Activated CD8-positive, alpha-beta memory T cell treated with anti-CD3 and anti-CD28 coated beads for 24 hours (primary cell): ENCODE measurements at regions not wholly inside any gene's neighbourhood (a gene's known extent, or its start where the extent isn't known, plus 50 kb on each side); places are given as distances from the start of the nearest gene placed in this dataset.

Experiments used
- DNase-seq: peaks from one replicate; pipeline ENCODE4 v3.0.0-alpha.2; 2020

DNA sequence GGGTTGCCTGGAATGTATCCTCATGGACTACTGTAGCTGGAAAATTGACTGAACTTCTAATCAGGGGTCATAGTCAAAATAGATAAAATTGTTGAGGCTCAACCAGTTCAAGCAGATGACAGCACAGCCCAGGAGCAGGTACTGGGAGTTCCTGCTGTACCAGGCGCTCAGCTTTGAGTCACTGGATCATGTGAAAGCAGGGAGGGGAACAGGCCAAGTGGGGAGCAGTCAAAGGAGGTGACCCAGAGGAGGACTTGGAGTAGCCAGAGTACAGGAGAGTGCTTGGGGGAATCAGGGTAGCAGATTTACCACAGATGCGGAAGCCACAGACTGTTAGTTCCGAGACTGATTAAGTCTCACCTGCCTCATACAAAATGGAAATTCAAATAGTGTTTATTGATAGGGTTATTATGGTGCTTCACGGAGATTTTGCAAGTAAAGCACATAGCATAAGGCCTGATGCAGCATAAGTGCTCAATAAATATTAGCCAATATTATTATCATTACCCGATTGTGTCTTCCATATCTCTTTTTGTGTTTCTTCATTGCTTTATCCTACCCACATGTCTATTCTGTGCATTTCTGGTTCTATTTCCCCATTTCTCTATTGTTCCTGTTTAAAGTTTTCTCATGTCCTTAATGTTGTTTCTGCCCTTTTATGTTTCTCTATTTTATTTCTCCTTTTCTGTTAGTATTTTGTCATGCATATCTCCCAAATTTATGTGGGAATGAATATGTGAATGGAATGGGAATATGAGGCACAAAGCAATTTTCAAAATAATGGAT lies 369.2 kb upstream of the MCTP2 start:
- DNase-seq = no peak

DNA sequence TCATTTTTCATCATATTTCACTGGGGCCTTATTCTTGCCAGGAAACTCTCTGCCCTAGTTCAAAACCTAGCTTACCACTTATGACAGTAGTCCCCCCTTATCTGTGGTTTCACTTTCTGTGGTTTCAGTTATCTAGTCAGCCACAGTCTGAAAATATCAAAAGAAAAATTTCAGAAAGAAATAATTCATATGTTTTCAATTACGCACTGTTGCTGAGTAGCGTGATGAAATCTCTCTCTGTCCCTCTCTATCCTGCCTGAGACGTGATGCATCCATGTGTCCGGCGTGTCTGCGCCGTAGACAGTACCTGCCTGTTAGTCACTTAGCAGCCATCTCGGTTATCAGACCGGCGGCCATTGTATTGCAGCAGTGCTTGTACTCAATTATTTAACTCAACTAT lies 369.9 kb upstream of the MCTP2 start:
- DNase-seq = no peak

DNA sequence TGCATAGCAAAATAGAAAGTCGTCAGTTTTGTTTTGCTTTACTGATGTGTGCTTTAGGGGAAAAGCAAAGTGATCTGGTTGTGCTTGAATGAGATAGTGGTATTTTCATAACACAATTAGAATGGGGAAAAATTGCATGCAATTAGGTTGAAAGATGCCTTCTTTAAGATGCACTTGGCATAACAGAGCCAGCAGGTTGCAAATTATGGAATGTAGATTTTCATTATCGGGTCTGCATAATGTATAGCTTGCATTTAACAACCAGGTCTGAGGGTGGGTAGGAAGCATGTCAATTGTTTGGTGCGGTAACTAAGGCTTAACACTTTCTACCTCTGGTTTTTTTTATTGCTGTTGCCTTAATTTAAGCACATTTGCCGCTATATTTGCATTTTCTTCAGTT lies 370.7 kb upstream of the MCTP2 start:
- no peak for DNase-seq

DNA sequence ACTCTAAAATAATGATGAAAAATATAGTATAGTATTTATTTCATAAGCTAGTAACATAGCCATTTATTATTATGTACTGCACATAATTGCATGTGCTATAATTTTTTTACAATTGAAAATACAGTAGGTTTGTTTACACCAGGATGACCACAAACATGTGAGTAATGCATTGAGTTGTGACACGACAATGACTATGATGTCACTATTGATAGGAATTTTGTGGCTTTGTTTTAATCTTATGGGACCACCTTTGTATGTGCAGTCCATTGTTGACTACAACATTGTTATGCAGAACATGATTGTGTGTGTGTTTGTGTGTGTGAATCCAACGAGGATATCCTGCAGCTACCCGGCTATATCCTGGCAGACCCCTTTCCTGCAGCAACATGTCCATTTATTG lies 372.2 kb upstream of the MCTP2 start:
- DNase-seq = no peak

DNA sequence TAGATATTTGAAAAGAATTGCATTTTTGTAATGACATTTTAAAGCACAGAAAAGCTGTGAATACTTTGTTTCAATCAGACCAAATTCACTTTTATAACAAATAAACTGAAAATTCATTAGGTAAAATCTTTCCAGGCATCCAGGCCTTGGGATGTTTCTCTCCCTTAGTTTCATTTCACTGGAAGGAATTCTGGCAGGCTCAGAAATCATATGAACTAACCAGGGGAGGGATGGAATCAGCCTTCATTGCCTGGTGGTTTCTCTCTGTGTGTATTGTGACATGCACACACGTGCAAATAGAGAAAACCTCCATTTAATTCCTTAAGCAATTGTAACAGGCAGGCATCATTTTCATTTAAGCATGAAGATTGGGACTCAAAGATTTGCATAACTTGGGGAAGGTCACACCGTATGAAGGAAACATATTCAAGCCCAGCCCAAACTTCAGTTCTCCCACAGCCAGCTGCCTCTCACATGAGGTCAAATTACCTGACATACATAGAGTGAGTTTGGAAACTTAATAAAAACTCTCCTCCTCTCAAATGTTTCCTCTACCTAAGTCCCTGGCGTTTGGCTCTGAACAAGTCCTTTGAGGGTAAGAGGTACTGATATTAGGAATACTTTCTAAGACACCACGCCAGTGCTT lies 376.1 kb upstream of the MCTP2 start:
- no peak for DNase-seq

DNA sequence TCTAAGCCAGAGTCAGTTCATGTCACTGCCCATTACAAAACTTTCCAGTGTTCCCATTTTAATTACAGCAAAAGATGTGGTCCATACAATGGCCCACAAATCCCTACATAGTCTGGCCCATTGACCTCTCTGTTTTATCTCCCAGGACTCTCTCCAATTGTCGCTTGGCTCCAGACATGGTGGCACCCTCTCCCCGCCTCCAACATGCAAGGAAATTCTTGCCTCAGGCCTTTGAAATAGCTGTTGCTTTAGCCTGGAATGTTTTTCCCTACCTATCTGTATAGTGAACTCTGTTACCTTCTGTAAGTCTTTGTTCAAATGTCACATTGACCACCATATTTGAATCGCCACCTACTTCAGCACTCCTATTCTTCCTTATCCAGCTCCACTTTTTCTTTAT lies 377.3 kb upstream of the MCTP2 start:
- no peak for DNase-seq

DNA sequence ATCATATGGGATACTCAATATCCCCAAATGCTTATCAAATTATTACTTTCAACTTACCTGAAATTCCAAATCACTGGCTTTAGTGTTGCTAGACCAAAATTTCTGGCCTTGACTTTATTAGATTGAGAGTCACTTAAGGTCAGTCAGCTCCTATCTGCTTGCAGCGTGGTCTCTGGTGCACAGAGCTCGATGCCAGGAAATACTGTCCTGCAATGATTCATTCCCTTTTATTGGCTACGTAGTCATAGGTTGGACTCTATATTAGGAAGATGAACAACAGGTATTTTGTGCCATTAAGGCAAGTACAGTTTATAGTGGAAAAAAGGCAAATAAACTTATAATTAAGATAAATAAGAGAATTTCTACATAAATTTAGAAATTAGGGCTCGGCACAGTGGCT lies 378.6 kb upstream of the MCTP2 start:
- DNase-seq = no peak

DNA sequence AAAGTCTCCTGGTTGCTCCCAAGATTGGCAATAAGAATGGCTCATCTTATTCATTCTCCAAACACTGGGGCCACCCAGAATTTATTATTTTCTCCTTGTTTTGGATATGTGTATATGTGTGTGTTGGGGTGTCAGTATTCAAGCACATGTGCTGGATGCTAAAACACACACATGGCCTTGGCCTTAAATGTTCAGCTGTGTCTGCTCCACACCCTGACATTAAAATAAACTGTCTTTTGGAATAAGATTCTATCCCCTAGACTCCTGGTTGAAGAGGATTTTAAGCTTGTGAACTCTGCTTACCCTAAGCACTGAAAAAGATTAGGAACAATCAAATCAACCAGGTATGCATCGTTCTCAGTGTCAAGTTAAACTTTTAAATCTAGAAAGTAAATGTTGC lies 382.9 kb upstream of the MCTP2 start:
- DNase-seq = no peak

DNA sequence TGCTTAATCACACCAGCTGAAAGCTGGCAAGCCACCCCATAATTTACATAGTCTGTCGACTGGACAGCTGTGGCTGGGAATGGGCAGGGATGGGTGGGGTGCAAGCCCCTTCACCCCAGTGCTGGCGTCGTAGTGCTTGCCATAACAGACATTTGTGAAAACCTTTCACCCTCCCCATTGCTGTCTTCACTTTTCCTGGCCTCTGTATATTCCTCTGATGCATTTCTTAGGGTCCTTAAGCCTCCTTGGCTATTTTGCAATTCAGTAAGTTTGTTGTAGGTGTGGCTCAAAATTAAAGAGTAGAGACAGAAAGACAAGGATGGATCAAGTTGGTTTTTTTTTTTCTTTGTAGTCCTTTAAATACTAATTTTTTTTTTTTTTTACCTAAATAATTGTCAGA lies 383.3 kb upstream of the MCTP2 start:
- no peak for DNase-seq

DNA sequence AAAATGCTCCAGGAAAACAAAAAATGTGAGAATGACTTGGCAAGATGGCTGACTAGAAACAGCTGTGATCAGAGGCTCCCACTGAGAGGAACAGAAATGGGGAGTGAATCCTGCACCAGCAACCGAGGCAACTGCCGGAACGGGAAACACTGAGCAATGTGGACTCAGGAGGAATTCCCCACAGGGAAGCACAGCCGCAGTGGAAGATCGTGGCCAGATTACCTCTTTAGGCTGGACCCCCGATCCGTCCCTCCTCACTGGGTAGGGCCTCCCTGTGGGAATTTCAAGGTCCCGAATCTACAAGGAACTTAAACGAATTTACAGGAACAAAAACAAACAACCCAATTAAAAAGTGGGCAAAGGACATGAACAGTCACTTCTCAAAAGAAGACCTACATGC lies 385.2 kb upstream of the MCTP2 start:
- no peak for DNase-seq

DNA sequence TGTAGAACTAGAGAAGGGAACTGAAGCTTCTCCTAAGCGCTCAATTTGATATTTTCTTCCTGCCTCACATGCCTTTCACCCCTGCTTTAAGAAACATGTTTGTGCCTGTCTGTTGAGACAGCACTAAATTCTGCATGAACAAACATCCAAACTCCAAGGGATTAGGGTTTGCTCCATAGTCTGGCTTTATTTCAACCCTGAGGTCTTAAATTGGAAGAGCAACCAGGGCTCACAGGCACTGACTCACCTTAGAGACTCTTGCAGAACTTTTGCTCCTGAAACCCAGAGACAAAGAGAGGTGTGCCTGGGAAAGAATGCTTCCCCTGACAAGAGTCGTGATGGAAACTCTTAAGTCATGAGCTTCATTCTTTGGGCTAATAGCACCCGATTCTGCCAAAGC lies 393.9 kb upstream of the MCTP2 start:
- DNase-seq = no peak

DNA sequence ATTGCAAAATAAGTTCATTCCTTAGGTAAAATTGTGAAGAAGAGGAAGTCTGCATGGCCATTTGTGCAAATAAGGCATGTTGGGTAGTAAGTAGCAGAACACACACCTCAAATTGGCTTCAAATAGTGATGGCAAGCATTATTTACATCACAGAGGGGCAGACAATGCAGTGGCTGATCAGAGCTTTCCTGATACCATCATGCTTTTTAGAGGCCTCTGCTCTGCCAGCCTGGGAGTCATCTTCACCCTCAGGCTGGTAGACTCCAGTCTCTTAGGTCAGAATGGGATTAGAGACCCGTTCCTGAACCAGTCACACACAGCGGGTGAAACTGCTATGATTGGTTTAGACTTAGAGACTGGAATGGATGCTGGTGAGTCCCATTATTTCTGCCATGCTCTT lies 396.0 kb upstream of the MCTP2 start:
- DNase-seq = no peak

DNA sequence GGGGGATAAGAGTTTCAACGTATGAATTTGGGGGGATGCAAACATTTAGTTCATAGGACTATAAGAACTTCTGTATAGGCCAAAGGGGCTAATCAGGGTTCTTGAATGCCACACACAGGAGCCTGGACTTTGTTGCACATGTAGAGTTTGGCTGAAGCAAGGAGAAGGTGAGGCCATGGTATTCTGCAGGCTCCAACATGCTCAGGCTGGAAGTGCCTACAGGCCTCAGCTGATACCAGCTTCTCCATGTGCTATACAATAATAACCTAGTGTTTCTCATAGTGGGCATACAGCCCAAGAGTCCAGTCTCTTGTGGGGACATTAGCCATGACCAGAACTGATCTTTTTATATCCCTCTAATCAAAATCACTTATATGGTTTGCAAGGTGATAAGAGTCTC lies 399.7 kb upstream of the MCTP2 start:
- DNase-seq = no peak

DNA sequence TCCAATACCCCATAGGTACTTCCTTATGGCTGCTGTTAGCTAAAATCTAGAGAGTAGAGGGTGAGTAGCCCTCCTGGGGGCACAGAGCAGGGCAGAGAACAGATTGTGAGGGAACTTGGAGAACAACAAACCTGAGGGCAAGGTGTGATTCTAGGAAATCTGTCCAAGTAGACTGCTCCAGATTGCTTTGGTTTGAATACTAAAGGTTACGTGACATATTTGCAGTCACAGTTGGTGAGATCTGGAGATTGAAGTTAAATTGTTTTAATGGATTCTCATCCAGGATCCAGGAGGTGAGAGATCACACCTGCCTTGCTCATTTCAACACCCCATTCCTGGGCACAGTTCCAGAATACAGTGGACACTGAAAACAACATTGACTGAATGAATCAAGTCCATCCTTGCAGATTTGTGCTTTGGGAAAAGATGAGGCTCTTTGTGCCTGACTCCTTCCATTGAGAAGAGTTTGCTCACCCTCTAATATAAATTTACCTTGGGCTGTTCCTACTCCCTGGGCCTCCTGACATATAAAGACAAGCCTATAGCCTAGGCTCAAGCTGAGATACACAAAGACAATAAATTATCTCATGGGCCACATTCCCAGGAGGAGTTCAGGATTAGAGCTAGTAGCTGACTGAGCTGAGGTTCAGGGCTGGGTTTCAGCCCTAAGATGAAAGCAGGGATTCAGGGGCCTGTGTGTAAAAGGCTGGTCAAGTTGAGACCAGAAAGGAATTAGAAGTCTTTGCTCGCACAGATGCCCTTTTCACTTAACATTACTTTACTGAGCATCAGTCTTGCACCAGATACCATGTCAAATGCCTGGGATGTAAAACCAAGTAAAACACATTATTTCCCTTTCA lies 400.9 kb upstream of the MCTP2 start:
- no peak for DNase-seq

DNA sequence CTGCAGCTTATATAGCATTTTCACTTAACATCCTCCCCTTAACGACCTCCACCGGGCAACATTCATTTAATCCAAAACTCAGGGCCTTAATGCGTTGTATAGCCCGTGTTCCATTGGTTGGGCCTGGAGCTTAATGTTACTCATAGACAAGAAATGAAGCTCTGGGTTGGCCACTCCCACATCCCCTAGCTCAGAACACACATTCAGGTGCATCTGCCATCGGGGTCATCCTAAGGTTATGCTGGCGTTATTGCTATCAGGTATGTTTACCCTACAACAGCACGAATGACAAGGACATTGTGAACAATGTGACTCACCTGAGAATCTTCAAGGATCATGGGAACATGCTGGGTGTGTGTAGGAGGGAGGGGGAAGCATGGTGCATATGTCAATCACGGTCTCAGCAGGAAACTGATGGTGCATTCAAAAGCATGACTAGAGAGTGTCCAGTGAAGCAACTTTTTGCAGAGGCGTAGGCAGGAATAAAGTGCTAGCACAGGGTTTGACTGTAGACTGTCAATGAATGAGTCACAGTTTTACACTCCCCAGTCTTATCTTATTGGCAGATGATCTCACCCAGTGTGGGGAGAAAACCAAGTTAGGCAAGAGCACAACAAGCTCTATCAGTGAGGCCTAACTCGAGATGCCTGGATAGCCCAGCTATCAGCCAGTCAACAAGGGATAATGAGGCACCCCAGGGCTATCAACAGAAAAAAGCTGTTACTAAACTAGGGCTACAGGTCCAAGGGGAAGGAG lies 402.1 kb upstream of the MCTP2 start:
- DNase-seq = no peak

DNA sequence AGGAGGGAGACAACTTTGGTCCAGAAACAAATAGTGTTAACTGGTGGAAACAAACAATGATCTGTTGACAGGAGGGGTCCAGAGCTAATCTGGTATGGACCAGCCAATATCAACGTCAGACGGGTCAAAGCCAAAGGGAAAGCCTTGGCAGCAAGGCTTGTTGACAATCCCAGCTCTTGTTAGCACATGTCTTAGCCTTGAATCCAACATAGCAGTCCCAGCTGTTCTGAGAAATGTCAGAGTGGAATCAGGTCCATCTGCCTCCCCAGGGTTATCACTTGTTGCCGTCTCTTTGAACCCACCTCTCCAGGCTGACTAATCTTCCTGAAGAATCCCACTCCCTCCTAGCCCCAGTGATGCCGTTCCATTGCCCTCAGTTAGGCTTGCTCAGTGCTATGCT lies 404.6 kb upstream of the MCTP2 start:
- no peak for DNase-seq

DNA sequence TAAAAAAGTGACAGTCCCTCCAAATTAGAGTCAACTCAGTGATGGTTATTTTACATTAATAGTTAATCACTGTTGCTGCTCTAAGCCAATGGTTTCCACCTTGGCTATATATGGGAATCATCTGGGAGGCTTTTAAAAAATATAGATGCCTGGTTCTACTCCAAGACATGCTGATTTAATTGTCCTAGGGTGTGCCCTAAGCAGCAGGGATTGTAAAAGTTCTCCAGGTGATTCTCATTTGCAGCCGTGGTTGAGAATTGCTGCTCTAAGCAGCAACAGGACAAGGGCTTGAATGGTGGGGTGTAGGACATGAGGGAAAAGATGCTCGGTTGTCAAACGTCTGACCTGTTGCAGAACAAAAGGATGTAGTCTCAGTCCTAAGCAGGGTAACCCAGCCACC lies 405.1 kb upstream of the MCTP2 start:
- no peak for DNase-seq

DNA sequence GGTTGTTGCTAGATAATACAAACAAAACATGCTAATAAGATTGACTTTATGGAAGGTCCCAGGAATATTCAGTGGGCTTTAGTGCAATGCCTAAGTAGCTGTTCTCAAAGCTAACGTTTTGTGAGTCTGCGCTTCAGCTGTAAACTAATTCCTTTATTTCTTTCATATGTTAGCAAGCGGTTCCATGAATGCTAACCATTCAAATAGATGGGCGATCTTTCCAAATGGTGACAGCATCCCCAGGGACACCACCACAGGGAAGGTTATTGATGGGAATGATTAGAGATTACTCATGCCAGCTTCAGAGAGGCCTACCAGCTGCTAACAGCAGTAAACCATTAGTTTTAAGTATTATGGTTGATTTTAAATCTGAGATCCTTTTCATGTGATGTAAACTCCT lies 405.7 kb upstream of the MCTP2 start:
- DNase-seq = no peak

DNA sequence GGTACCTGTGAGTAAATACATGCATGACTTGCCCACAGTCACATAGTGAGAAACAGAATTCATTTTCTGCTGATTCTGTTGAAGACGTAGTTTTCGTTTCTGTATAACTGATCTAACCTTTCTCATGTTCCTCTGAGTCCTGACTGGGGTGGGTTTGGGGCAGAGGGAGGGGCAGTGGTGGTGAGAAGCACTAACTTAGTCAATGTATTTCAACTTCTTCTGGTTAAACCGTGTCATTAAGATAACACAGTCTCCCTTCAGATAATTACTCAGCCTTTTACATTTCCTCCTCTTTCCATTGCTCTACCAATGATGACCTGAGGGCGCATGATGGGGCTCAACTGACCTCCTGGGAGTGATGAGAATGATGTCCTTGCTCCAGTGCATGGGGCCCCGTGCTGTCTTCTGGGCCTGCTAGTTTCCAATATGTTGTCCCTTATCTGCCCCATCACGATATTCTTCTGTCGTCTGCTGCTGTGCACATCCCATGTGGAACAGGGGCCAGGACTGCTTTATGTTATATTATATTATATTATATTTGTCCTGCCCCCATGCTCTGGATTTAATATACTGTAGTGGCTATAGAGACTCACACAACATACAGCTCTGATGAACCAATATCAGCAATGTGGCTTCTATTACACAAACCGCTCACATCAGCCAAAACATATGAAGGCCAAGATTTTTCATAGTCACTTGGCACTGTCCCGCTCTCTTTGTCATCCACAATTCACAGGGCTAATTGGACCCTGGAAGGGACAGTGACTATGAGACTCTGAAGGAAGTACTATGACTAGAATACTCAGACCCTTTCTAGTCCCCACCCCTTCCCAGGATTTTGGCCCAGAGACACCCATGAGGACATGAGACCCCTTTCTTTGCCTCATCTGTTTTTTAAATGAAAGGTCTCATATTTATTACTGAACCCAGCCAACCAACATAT lies 407.1 kb upstream of the MCTP2 start:
- no peak for DNase-seq

DNA sequence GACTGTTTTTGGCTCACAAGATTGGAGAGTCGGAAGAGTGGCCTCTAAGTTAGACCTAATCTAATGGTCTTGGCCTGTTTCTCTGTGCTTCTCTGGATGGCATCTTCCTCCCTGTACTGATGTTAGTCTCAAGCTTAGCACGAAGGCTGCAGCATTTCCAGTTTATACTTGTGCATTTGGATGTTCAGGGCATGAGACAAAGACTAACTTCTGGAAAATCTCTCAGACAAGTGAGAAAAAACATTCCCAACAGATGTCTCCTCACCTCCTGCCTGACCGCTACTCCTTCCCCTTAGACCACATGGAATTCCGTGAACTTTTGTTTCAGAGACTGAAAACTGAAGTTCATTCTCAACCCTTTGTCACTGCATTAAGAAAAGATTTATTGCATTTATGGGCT lies 410.8 kb upstream of the MCTP2 start:
- DNase-seq = no peak

DNA sequence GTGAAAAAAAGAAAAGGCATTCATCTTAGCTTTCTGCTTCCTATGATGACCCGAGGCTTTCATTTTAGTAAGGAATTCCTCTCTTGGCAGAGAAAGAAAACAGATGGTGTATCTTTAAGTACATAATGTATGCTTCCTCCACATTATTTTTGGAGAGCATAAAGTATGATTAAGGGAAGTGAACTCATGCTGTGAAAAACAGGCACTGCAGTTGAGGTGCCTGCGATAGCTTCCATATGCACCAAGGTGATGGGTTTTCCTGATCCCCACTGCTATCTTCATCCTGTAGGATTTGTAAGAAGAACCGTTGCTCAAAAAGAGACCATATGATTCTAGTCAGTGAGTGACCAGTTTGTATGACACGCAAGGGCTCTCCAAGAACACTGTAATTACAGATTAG lies 411.5 kb upstream of the MCTP2 start:
- no peak for DNase-seq

DNA sequence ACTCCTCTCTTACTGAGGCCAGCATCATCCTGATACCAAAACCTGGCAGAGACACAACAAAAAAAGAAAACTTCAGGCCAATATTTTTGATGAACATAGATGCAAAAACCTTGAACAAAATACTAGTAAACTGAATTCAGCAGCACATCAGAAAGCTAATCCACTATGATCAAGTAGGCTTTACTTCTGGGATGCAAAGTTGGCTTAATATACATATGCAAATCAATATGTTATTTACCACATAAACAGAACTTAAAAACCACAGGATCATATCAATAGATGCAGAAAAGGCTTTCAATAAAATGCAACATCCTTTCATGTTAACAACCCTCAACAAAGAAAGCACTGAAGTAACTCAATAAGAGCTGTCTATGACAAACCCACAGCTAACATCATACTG lies 414.5 kb upstream of the MCTP2 start:
- no peak for DNase-seq
